Right ventricle myocardium inferior (tissue), 1 donor: ENCODE measurements at regions not wholly inside any gene's neighbourhood (a gene's known extent, or its start where the extent isn't known, plus 50 kb on each side); places are given as distances from the start of the nearest gene placed in this dataset.

Source experiments
- ATAC-seq: fragments of 200-7000 bp; cut with Tn5 transposase; one replicate; pipeline ENCODE4 v1.9.1; 2020; ENCODE audit warnings: mild to moderate bottlenecking, moderate library complexity
- DNase-seq: peaks from one replicate; pipeline ENCODE4 v3.0.0; 2021; ENCODE audit errors: missing footprints
- intact Hi-C: fragments of 100-400 bp; cut with DNase I; formaldehyde crosslinking; loops from one replicate; pipeline ENCODE4 v1.11.0; 2022
- donor health status: DM: no; HTN: yes; CAD: no; lungs with severe emphysema.

GRCh38 chr4:81881855-81882621 is 410.3 kb upstream of the RASGEF1B start:
- ATAC-seq (no peak), DNase-seq (no peak)
- intact Hi-C loops, result no loop called here

- DNase-seq, result no peak
- no peak for ATAC-seq
- intact Hi-C loops, result no loop called here
Observed at GRCh38 chr4:81876106-81876505, 404.4 kb upstream of the RASGEF1B start.

DNA sequence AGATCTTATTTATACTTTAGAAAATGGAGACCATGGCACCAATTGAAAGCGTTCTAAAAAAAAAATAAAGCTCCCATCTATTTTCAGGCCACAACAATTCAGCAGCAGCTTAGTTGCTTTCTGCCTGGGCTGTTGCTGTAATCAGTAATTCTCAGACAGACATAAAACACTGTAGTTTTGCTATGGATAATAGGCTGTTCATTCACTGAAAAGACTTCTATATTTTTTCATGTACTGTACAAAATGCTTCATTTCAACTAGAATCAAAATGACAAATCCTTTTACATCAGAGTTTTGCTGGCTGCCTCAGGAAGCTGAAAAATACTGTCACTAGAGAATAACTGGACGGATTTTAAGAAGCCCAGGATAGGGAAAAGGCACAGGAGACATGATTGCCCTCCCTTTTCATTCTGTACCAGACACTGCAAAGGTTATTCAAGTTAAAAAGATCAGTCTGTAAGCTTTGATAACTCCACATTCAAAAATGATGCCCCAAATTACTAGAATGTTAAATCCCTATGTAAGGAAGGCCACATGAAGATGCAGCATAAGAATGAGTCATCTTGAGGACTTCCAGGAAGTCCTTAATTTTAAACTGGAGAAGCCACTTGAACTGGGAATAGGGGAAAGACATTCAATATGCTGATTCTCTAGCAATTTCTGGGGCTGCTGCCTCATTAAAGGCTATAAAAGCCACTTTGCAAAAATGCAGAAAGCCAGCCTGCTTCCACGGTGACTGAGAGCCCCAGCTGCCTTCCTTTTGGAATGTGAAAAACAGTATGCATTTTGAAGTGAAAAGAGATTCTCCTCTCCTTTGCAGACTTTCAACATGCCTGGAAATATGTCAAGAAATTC is 403.2 kb upstream of the RASGEF1B start:
- intact Hi-C loops, result no loop called here
- ATAC-seq (no peak), DNase-seq (no peak)

- ATAC-seq, result no peak
- intact Hi-C loops, result no loop called here
- no peak for DNase-seq
Observed at GRCh38 chr4:81870275-81870674, 398.6 kb upstream of the RASGEF1B start.

GRCh38 chr4:81860111-81860510 is 388.4 kb upstream of the RASGEF1B start:
- no peak for DNase-seq
- intact Hi-C loops, result no loop called here
- no peak for ATAC-seq

DNA sequence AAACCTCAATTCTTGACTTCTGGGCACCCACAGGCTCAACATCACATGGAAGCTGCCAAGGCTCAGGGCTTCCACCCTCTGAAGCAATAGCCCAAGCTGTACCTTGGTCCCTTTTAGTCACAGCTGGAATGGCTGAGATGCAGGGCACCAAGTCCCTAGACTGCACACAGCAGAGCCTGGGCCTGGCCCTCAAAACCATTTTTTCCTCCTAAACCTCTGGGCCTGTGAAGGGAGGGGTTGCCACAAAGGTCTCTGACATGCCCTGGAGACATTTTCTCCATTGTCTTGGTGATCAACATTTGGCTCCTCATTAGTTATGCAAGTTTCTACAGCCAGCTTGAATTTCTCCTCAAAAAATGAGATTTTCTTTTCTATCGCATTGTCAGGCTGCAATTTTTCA is 382.7 kb upstream of the RASGEF1B start:
- no peak for ATAC-seq
- intact Hi-C loops, result no loop called here
- DNase-seq, result no peak

- ATAC-seq (no peak), DNase-seq (no peak)
- intact Hi-C loops, result no loop called here
Observed at GRCh38 chr4:81852031-81852715, 380.5 kb upstream of the RASGEF1B start.

GRCh38 chr4:81850701-81851100 is 379.0 kb upstream of the RASGEF1B start:
- ATAC-seq (no peak), DNase-seq (no peak)
- intact Hi-C loops, result no loop called here

DNA sequence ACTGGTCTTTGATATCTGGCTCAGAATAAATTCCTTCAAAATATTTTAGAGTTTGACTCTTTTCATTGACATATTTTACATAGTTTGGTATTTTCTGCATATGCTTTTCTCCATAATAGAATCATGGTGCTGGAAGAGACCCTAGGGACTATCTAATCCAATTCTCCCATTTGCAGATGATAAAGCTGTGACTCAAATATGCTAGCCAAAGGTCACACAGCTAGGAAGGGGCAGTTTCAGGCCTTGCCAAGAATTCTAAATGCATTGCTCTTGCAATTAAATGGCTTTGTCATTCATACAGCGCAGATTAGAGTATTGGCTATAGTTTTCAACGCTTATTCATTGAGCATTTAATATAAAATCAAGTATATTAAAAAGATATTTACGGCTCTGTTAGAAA is 374.1 kb upstream of the RASGEF1B start:
- DNase-seq (no peak), ATAC-seq (no peak)
- intact Hi-C loops, result no loop called here

GRCh38 chr4:81845273-81845672 is 373.6 kb upstream of the RASGEF1B start:
- ATAC-seq (no peak), DNase-seq (no peak)
- intact Hi-C loops, result no loop called here

GRCh38 chr4:81844717-81845116 is 373.0 kb upstream of the RASGEF1B start:
- intact Hi-C loops, result loop anchor here (1.0 to 5.0 kb wide), 2 partner anchors 377 to 437 kb away; no protein-coding TSS in a partner anchor
- ATAC-seq (peak; percentile 87), DNase-seq (no peak)

- no peak for DNase-seq
- ATAC-seq, result no peak
- intact Hi-C loops, result loop anchor here (5.0 kb wide), 1 partner anchor 432 kb away; no protein-coding TSS in a partner anchor
Observed at GRCh38 chr4:81839347-81840042, 367.8 kb upstream of the RASGEF1B start.

- DNase-seq (no peak), ATAC-seq (no peak)
- intact Hi-C loops, result no loop called here
Observed at GRCh38 chr4:81838586-81838985, 366.9 kb upstream of the RASGEF1B start.

DNA sequence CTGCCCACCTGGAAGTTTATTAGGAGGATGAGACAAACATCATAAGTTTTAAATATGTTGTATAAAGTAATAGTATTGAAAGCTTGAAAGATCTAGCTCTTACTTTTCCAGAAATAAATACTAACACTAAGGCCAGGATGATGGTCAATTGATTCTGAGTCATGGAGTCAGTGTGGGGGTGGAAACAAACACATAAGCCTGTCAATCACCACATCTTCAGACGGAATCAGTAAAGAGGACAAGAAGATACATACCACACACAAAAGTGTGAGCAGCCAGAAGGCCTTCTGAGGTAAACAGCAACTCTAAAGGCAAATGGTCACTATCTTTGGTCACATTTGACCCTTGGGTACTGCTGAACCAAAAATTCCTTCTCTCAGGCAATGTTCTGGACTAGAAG is 365.0 kb upstream of the RASGEF1B start:
- DNase-seq (no peak), ATAC-seq (no peak)
- intact Hi-C loops, result no loop called here

- no peak for DNase-seq
- intact Hi-C loops, result no loop called here
- no peak for ATAC-seq
Observed at GRCh38 chr4:81833576-81833975, 361.9 kb upstream of the RASGEF1B start.

DNA sequence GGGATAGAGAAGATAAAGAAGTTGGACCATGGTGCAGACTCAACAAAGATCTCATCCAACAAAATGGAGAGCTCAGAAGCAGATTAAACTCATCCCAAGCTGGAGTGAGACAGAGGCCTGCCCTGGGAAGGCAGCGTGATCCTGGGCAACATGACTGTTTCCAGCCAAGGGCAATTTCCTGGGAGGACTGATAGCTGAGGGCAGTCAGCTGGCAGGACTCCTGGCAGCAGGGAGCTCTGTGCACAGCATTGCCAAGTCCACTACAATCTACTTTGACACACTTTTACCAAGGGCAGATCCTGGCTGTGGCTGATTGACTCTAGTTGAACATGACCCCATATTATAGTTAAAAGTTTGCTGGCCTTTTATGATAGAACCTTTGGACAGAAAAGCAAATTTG is 357.3 kb upstream of the RASGEF1B start:
- ATAC-seq (peak; percentile 98), DNase-seq (peak; percentile 64)
- intact Hi-C loops, result no loop called here

- intact Hi-C loops, result no loop called here
- DNase-seq (no peak), ATAC-seq (no peak)
Observed at GRCh38 chr4:81827577-81828202, 356.0 kb upstream of the RASGEF1B start.

DNA sequence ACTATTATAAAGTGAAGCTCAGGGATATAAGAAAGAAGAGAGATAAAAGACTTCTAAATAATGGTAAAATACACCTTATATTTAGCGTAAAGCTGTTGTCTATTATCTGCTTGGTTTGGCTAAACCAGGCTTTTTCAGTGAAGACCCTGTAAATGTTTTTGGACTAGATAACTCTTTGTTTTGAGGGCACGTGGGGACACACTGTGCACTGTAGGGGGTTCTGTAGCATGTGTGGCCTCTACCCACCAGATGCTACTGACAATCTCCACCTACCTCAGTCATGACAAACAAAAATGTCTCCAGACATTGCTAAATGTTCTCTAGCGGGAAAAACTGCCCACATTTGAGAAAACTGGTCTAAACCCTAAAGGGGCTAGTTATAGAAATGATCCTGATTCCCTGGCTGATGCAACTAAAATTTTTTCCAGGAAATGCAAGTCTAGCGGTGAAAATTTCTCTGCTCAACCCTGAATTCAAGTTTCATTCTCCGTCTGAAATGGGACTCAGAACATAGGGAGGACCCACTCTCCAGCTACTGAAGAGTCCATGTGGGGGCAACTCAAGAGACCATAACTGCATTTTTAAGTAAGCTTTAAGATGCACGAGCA is 355.2 kb upstream of the RASGEF1B start:
- intact Hi-C loops, result no loop called here
- DNase-seq, result no peak
- ATAC-seq, result no peak
